ENCODE measurements at regions not wholly inside any gene's neighbourhood (a gene's known extent, or its start where the extent isn't known, plus 50 kb on each side); places are given as distances from the start of the nearest gene placed in this dataset.

DNA sequence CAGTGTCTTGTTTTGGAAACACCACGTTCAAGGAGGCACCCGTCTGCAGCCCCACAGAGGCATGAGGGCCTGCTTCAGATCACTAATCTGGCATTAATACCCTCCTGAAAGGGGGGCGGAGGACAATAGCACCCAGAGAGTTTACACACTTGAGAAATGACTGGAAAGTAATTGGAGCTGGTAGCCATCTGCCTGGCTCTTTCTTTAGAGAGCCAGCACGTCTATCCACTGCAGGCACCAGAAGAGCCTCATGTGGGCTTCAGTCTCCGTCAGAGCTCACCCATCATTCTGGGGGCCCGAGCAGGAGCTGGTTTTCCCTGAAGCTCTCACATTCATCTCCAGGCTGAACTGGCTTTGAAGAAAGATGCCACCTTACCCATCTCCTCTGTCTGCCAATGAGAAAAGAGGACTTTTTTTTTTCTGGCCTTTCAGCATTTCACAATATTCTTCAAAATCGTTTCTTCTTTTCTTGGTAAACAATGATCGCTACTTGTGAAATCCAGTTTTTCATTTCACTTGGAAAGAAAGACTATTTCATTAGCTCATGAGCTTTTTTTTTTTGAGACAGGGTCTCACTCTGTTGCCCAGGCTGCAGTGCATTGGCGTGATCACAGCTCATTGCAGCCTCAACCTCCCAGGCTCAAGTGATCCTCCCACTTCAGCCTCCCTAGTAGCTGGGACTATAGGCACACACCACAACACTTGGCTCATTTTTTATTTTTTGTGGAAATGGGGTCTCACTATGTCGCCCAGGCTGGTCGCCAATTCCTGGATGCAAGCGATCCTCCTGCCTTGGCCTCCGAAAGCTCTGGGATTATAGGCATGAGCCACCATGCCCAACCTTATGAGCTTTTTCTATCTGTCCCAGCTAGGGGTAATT is 124.7 kb upstream of the ZNF217 start:
- DNase-seq, result no peak
- Histone ChIP-seq H3K4me3 (ENCODE audit: low read depth in 1 of 3, low read length in 3 of 3) (no peak overlapping the region), H3K27ac (ENCODE audit: low read depth in 1 of 3, low read length in 2 of 3) (no peak overlapping the region), H3K4me1 (ENCODE audit: control insufficient read depth in 3 of 3, insufficient read depth in 2 of 3, low read depth in 1 of 3, low read length in 2 of 3) (no peaks in the 10 kb centered on the region), H3K27me3 (ENCODE audit: control insufficient read depth in 3 of 3, insufficient read depth in 3 of 3, low read length in 3 of 3) (no peaks in the 10 kb centered on the region), H3K9me3 (ENCODE audit: control insufficient read depth in 2 of 2, insufficient read depth in 1 of 2, low read depth in 1 of 2, low read length in 1 of 2) (no peaks in the 10 kb centered on the region), H3K36me3 (ENCODE audit: control insufficient read depth in 3 of 3, insufficient read depth in 2 of 3, low read depth in 1 of 3, low read length in 3 of 3) (no peaks in the 10 kb centered on the region)
- FAIRE-seq, result no peak
- 89 to 93% (median 93%) methylated on average over 13 of the region's 13 CpGs for WGBS, 3 donors

DNA sequence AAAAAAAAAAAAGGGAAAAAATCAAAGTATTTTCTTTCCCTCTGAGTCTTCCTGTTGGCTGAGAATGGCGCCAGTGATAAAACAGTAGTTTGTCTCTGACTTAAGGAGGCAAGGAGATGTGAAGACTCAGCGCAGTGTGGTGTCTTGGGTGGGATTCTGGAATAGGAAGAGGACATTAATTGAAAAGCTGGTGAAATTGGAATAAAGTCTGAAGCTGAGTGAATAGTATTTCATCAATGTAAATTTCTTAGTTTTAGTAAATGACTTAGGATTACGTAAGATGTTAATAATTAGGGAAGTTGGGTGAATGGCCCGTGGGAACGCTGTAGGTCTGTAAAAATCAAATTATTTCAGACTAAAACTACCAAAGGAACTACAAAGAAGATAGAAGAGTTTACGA is 122.8 kb upstream of the ZNF217 start:
- Histone ChIP-seq H3K4me3 (ENCODE audit: low read depth in 1 of 3, low read length in 3 of 3) (no peak overlapping the region), H3K27me3 (ENCODE audit: control insufficient read depth in 3 of 3, insufficient read depth in 3 of 3, low read length in 3 of 3) (no peaks in the 10 kb centered on the region), H3K4me1 (ENCODE audit: control insufficient read depth in 3 of 3, insufficient read depth in 2 of 3, low read depth in 1 of 3, low read length in 2 of 3) (no peaks in the 10 kb centered on the region), H3K9me3 (ENCODE audit: control insufficient read depth in 2 of 2, insufficient read depth in 1 of 2, low read depth in 1 of 2, low read length in 1 of 2) (no peaks in the 10 kb centered on the region), H3K27ac (ENCODE audit: low read depth in 1 of 3, low read length in 2 of 3) (no peak overlapping the region), H3K36me3 (ENCODE audit: control insufficient read depth in 3 of 3, insufficient read depth in 2 of 3, low read depth in 1 of 3, low read length in 3 of 3) (no peaks in the 10 kb centered on the region)
- FAIRE-seq (no peak), DNase-seq (no peak)
- 87 to 90% (median 87%) methylated on average over 6 of the region's 6 CpGs for WGBS, 3 donors

DNA sequence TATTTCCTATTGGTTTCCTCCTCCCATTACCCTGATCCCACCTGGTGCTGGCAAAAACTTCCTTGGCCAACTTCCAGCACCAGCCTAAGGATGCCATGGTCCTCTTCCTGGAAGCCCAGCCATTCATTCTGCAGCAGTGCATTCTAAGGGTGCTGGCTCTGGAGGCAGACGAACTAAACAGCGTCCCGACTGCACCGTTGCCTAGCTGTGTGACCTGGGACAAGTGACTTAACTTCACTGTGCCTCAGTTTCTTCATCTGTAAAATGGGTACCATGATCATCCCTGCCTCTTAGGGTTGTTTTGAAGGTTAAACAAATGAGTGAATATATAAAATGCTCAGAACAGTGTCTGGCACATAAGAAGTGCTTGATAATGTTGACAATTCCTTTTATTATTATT is 120.9 kb upstream of the ZNF217 start:
- no peaks in the 10 kb centered on the region for H3K36me3 ChIP-seq (ENCODE audit: control insufficient read depth in 3 of 3, insufficient read depth in 2 of 3, low read depth in 1 of 3, low read length in 3 of 3)
- H3K4me1 ChIP-seq (ENCODE audit: control insufficient read depth in 3 of 3, insufficient read depth in 2 of 3, low read depth in 1 of 3, low read length in 2 of 3), result no peaks in the 10 kb centered on the region
- DNase-seq (no peak), FAIRE-seq (no peak)
- no peak overlapping the region for H3K27ac ChIP-seq (ENCODE audit: low read depth in 1 of 3, low read length in 2 of 3)
- no peaks in the 10 kb centered on the region for H3K9me3 ChIP-seq (ENCODE audit: control insufficient read depth in 2 of 2, insufficient read depth in 1 of 2, low read depth in 1 of 2, low read length in 1 of 2)
- no peaks in the 10 kb centered on the region for H3K27me3 ChIP-seq (ENCODE audit: control insufficient read depth in 3 of 3, insufficient read depth in 3 of 3, low read length in 3 of 3)
- no peak overlapping the region for H3K4me3 ChIP-seq (ENCODE audit: low read depth in 1 of 3, low read length in 3 of 3)
- WGBS, 3 donors, result 90 to 97% (median 93%) methylated on average over 4 of the region's 4 CpGs

DNA sequence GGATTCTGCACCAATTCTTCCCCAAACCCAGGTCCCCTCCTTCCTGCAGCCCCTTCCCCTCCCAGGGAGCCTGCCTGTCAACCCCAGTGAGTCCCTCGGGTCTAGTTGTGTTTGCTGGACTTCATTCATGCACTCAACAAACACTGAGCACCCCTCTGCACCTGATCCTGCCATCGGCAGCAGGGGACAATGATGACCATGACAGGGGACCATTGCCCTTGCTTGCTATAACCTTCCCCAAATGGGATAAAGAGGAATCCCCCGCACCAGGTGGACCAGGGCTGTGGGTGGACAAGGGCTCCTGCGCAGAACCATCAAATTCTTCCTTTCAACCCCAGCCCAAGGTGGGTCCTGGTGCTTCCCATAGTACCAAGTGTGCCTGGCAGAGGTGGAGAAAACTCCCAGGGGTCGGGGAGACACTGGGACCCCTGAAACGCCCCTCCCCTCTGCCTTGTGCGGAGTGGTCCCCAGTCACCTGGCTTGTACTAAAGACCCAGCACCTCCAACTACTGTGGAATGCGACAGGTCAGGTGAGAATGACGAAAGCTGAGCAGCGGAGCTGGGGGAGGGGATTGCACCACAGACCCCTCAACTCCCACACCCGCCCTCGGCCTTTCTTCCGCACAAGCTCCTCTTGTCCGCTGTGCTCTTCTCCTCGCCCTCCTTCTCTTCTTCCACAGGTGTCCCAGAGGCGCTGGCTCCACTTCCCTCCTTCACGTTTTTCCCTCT is 119.9 kb upstream of the ZNF217 start:
- H3K4me1 ChIP-seq (ENCODE audit: control insufficient read depth in 3 of 3, insufficient read depth in 2 of 3, low read depth in 1 of 3, low read length in 2 of 3), result no peaks in the 10 kb centered on the region
- H3K4me3 ChIP-seq (ENCODE audit: low read depth in 1 of 3, low read length in 3 of 3), result no peak overlapping the region
- no peak for FAIRE-seq
- no peak for DNase-seq
- H3K36me3 ChIP-seq (ENCODE audit: control insufficient read depth in 3 of 3, insufficient read depth in 2 of 3, low read depth in 1 of 3, low read length in 3 of 3), result no peaks in the 10 kb centered on the region
- 91 to 92% (median 92%) methylated on average over 17 of the region's 17 CpGs for WGBS, 3 donors
- H3K9me3 ChIP-seq (ENCODE audit: control insufficient read depth in 2 of 2, insufficient read depth in 1 of 2, low read depth in 1 of 2, low read length in 1 of 2), result no peaks in the 10 kb centered on the region
- no peak overlapping the region for H3K27ac ChIP-seq (ENCODE audit: low read depth in 1 of 3, low read length in 2 of 3)
- no peaks in the 10 kb centered on the region for H3K27me3 ChIP-seq (ENCODE audit: control insufficient read depth in 3 of 3, insufficient read depth in 3 of 3, low read length in 3 of 3)

DNA sequence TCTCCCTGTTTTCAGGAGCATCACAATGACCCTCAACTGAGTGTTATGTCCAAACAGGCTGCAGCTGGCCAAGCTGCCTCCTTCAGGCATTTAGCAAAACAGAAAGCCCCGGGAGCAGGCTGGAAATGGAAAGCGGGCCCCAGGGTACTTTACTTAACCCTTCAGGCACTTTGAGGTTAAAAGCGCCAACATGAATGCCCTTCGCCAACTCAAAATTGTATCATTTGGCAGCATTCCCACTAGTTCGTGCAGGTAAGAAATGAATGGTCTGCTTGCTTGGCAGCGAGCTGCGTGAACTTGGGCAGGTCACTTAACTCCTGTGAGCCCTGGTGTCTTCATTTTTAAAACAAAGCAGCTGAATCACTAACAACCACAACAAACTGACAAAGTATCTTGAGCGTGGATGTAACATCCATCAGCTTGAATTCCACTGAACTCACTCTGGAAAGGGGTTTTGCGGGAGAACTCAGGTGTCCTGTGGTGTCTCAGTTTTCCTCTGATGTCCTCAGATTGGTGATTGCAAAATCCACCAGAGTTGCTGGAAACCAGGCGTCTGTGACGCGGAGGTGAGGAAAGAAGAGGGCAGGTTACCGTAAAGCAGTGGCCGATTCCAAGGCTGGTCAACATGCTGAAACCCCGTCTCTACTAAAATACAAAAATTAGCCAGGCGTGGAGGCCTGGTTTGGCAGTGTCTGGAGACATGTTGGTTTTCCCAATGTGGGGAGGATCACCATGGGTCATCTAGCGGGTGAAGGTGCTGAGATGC is 118.8 kb upstream of the ZNF217 start:
- H3K27me3 ChIP-seq (ENCODE audit: control insufficient read depth in 3 of 3, insufficient read depth in 3 of 3, low read length in 3 of 3), result no peaks in the 10 kb centered on the region
- peaks cover 0 to 3% (median 0%) of the 10 kb centered on the region in 3 donors for H3K4me1 ChIP-seq (ENCODE audit: control insufficient read depth in 3 of 3, insufficient read depth in 2 of 3, low read depth in 1 of 3, low read length in 2 of 3)
- DNase-seq, result no peak
- no peak for FAIRE-seq
- 72 to 82% (median 80%) methylated on average over 17 of the region's 17 CpGs for WGBS, 3 donors
- no peak overlapping the region for H3K4me3 ChIP-seq (ENCODE audit: low read depth in 1 of 3, low read length in 3 of 3)
- H3K36me3 ChIP-seq (ENCODE audit: control insufficient read depth in 3 of 3, insufficient read depth in 2 of 3, low read depth in 1 of 3, low read length in 3 of 3), result no peaks in the 10 kb centered on the region
- H3K9me3 ChIP-seq (ENCODE audit: control insufficient read depth in 2 of 2, insufficient read depth in 1 of 2, low read depth in 1 of 2, low read length in 1 of 2), result no peaks in the 10 kb centered on the region
- no peak overlapping the region for H3K27ac ChIP-seq (ENCODE audit: low read depth in 1 of 3, low read length in 2 of 3)

DNA sequence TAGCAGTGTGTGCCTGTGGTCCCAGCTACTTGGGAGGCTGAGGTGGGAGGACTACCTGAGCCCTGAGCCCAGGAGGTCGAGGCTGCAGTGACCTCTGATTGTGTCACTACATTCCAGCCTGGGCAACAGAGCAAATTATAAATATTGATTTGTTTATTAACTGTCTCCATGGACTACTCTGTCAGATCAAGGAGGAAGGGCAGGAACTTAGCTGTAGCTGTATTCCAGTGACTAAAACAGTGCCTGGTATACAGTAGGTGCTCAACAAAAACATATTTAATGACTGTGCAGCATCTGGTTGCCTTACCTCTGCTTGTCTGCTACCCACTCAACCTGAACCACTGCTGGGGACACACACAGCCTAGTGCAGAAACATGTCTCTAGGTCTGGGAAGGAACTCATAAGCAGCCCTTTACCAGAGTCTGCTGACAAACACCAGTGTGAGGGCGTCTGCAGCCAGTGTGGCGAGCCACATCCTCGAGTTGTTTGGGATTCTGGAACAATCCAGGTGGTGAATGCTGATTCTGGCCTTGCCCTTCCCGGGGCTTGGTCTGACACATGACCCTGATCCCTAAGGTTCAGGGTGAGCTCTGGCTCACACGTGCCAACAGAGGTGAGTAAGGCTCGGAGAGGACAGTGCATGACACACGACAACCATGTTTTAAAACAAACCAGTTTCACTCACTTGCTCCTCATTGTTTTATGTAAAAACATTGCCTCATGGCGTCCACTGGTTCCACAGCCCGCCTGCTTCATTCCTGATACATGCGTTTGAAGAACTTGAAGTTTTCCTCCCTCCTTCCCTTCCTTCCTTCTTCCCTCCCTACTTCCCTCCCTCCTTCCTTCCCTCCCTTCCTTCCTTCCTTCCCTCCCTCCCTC is 117.9 kb upstream of the ZNF217 start:
- Histone ChIP-seq H3K36me3 (ENCODE audit: control insufficient read depth in 3 of 3, insufficient read depth in 2 of 3, low read depth in 1 of 3, low read length in 3 of 3) (no peaks in the 10 kb centered on the region), H3K4me3 (ENCODE audit: low read depth in 1 of 3, low read length in 3 of 3) (no peak overlapping the region), H3K27ac (ENCODE audit: low read depth in 1 of 3, low read length in 2 of 3) (no peak overlapping the region), H3K4me1 (ENCODE audit: control insufficient read depth in 3 of 3, insufficient read depth in 2 of 3, low read depth in 1 of 3, low read length in 2 of 3) (peaks cover 0 to 3% (median 0%) of the 10 kb centered on the region in 3 donors), H3K27me3 (ENCODE audit: control insufficient read depth in 3 of 3, insufficient read depth in 3 of 3, low read length in 3 of 3) (no peaks in the 10 kb centered on the region), H3K9me3 (ENCODE audit: control insufficient read depth in 2 of 2, insufficient read depth in 1 of 2, low read depth in 1 of 2, low read length in 1 of 2) (no peaks in the 10 kb centered on the region)
- FAIRE-seq, result no peak
- DNase-seq, result no peak
- 66 to 75% (median 69%) methylated on average over 11 of the region's 11 CpGs for WGBS, 3 donors

DNA sequence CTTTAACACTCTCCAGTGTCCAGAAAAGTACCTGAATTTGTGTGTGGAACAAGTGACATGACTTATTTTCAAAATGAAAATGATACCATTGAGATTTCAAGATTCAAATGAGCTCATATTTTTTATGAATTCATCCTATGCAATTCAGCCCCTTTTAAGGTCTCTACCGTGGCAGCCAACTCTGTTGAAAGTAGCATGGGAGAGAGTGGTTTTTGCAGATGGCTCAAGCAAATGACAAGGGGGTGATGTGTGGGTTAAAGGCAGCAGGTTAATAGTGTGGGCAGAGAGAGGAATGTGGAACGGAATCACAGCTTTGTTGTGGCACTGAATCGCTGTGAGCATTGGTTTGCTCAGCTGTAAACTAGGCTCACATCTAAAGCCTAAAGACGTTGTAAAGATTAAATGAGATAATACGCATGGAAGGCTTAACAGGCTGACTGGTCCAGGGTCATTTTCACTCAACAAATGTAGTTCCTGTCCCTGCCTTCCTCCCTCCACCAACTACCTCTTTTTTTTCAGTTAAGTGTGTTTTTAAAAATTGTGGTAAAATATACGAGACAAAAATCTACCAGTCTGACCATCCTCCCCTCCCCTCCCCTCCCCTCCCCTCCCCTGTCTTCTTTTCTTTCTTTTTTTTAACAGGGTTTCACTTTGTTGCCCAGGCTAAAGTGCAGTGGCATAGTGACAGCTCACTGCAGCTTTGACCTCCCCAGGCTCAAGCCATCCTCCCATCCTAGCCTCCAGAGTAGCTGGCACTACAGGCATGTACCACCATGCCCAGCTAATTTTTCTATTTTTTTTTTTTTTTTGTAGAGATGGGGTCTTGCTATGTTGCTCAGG is 114.7 kb upstream of the ZNF217 start:
- DNase-seq, result no peak
- Histone ChIP-seq H3K36me3 (ENCODE audit: control insufficient read depth in 3 of 3, insufficient read depth in 2 of 3, low read depth in 1 of 3, low read length in 3 of 3) (no peaks in the 10 kb centered on the region), H3K4me3 (ENCODE audit: low read depth in 1 of 3, low read length in 3 of 3) (no peak overlapping the region), H3K9me3 (ENCODE audit: control insufficient read depth in 2 of 2, insufficient read depth in 1 of 2, low read depth in 1 of 2, low read length in 1 of 2) (no peaks in the 10 kb centered on the region), H3K27me3 (ENCODE audit: control insufficient read depth in 3 of 3, insufficient read depth in 3 of 3, low read length in 3 of 3) (no peaks in the 10 kb centered on the region), H3K27ac (ENCODE audit: low read depth in 1 of 3, low read length in 2 of 3) (peak overlapping the region in 1 of 3 donors; percentile 82), H3K4me1 (ENCODE audit: control insufficient read depth in 3 of 3, insufficient read depth in 2 of 3, low read depth in 1 of 3, low read length in 2 of 3) (peaks cover 0 to 3% (median 0%) of the 10 kb centered on the region in 3 donors)
- no peak for FAIRE-seq
- 8 to 34% (median 25%) methylated on average over 6 of the region's 6 CpGs for WGBS, 3 donors
